NCI-H2029 (cell line): ENCODE measurements at regions not wholly inside any gene's neighbourhood (a gene's known extent, or its start where the extent isn't known, plus 50 kb on each side); places are given as distances from the start of the nearest gene placed in this dataset.

Source experiments
- DNase-seq: peaks from one replicate; lab custom pipeline; 2025; lab: John Stamatoyannopoulos, UW

DNA sequence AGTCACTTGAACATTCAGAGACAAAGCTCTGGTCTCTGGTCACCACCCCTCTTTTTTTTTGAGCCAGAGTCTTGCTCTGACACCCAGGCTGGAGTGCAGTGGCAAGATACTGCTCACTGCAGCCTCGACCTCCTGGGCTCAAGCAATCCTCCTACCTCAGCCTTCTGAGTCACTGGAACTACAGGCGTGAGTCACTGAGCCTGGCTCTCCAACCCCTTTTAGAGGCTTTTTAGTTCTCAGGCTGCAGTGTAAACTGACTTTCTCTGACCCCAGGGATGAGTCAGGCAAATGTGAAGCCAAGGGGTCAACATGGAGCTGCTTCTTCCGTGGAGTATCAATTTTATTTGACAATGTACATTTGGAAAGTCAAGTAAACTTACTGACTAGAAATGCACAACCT, 229.2 kb downstream of the PTTG2 start:
- no peak for DNase-seq

DNA sequence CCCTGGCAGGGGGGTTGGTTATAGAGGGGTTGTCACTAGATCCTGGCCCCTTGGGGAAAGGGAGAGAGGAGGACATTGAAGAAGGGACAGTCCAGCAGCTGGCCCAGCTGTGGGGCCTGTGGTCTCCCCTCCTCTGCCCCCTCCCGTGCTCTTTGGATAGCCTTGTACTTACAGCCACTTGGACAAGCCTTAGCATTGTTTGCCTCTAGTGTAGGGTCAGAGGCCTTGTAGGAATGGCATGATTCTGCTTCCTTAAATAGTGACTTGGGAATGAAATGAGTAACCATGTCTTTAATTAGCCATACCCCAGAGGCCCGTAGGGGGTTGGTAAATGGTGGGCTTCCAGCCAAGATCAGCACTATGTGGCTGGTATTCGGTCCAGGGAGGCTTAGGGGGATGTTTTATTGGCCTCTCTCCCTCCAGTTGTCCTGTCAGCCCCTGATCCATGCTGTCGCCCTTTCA, 230.6 kb downstream of the PTTG2 start:
- no peak for DNase-seq

DNA sequence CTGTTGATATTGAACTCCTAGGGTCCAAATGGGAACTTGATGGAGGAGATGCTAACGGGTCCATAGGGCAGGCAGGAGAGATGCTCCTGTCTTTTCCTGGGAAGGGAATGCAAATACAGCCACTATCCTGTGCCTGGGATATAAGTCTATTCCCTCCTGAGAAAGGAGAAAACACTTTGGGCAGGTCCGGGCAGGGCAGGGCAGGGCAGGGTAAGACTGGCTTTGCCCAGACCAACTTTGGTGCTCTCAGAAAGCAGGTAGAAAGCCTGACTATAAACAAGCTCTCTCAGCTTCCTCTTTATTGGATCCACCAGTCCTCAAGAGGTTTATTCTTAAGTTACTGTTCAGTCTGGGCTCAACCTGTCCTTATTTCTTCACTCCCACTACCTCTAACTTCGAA, 232.3 kb downstream of the PTTG2 start:
- DNase-seq: no peak

DNA sequence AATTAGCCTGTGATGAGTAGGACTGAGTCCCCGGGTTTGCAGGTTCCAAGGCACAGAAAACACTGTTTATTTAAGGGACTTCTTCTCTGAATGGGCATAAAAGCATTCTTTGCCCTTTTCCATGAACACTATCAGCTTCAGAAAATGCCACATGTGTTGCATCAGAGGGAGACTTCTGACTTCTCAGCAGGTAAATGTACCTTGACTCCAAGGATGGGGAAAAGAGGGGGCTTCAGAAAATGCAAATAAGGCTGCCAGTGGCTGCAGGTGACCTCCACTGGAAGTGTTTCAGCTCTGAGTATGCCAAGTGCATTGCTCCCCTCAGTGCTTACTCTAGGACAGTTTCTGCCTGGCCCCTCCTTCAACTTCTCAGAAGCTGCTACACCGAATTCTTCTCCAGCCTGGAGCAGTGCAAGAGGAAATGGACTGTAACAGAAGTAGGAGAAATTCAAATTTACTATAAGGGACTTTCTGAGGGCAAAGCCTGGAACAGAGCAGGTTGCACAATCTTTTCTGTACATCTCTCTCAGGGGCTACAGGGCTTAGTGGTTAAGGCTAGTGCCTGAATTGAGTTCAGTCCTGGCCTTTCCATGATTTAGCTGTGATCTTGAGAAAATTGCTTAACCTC, 233.2 kb downstream of the PTTG2 start:
- DNase-seq: no peak

DNA sequence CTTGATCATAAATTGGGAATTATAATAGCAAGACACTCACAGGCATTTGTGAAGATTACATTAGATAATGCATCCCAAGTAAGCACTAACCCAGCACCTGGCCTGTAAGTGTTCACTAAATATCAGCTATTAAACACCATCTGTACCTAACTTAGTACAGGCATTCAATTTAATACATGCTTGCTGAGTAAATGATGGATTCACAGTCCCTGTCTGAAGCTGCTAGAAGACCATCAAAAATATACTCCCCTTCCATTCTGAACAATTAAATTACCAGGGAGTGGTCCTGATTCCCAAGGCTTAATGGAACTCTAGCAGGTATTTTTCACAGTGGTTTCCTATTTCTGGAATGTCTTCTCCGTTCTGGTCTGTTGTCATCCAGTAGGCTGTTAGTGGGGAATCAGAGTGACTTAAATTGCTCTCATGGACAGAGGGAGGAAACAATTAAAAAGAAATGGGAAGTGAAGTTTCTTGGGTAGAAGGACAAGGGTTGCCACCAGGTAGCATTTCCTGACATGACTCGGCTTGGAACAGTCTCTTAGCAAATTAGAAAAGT, 233.9 kb downstream of the PTTG2 start:
- DNase-seq: no peak

DNA sequence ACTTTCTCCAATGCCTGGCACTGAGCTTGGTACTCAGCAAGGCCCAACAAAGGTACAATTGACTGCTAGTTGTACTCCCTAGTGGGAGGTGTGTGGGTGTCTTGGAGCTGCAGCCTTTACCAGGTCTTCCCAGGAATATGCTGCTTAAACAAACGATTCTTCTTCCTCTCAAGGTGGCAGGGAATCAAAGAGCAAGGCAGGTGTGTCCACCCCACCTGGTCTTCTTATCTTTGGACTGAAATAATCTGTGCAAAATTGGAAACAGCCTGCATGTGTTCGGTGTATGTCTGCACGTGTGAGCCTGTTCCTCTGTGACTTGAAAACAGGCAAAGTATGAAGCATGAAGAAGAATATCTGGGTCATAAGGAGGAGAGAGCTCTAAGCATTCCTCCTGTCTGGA, 235.3 kb downstream of the PTTG2 start:
- no peak for DNase-seq

DNA sequence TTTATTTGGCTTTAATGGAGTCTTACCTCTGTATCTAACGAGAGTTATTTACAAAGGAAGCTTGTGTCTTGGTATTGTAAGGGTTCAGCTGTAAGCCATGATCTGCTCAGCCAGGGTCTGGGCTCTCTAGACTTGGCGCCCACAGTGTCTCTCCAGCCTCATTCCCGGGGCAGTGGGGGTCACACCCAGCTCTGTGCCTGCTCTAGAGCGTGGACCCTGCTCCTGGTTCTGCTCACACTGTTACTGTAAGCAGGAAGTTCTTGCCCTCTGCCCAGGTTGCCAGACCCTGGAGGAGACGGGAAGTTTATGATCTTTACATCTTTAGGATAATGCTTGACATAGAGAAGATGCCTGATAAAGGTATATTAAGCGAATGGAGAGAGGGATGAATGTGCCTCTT, 235.7 kb downstream of the PTTG2 start:
- DNase-seq: no peak

DNA sequence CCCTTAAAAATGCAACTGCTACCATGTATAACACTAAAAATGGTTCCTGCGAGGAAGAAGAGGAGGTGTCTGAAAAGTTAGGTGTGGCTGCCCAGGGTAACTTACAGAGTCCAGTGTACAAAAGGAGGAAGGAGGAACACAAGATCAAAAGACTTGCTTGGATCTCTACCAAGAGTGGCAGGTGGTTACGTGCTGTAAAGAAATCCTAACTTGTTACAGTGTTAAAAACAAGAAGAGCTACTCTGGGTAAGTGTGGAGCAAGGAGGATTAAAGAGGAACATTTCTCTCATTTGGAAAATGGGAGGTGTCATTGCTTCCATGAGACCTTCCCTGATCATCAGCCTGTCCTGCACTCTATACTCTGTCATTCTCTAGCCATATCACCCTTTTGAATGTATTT, 242.0 kb downstream of the PTTG2 start:
- no peak for DNase-seq

DNA sequence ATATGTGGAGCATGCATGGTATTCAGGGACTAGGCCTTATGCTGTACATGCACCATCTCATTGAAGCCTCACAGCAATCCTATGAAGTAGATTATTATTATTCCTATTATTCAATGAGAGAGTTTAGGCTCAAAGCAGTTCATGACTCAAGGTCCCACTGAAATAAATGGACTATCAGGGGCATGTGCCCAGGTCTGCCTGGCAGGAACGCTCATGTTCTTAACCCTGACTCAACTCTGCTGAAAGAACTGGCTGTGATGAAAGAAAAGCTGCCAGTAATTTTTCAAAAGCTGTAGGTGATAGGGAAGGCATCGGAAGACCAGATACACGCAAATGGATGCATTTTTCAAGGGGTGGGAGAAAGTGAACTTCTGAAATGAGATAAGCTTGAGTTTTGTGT, 243.4 kb downstream of the PTTG2 start:
- no peak for DNase-seq

DNA sequence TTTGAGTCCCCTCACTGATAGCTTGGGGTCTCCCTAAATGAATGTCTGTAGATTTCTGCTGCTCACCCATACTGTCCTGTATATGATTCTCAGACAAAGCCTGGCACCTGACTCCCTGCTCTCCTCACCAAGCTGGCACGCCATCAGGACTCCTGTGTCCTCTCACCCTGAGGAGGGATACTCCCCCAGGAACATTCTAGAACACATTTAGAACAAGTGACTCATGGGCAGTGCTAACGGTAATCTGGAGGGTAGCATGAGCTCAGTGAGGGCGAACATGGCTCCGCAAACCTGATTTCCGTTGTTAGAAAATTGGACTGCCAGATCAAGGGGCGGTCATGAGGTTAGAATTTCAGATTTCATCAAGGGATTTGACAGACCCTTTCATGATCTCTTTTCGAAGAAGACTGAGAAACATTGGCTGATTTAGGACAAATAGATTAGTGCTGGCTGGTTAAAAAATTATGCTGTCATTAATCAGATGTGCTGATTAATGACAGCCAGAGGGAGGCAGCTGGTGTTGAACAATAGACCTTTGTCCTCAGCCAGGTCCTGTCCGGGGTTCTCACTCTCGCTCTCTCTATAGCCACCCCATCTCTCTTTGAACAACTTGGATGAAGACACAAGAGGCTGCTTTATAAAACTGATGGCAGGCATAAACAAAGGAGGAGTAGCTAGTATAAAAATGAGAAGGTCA, 244.3 kb downstream of the PTTG2 start:
- DNase-seq: no peak

DNA sequence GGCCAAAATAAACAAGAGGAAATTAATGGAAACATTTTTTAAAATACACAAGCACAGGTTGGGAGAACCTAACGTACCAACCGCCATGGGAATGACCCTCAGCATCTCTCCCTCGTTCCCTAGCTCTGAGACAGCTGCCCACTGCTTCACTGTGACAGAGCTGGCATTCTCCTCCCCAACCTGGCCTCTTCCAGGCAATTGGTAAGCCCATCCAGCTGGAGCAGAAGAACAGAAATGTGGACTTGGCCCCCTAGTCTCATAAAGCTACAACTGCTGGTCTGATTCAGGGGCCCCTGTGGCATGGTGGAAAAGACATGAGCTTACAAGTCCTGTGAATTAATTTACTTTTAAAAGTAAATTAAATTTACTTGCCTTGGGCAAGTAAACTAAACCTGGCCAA, 245.1 kb downstream of the PTTG2 start:
- DNase-seq: no peak

DNA sequence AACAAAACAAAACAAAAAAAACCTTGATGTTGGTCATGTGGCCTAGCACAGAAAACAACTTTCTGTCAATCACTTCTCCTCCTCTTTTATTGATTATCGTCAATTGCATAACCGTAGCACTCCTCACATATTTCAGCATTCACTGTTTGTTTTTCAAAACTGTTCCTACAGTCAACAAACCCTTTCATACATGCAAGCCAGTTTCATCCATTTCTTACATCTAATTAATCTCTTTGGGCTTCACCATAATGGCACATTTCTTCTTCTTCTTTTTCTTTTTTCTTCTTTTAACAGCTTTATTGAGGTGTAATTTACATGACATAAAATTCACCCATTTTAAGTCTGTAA, 246.9 kb downstream of the PTTG2 start:
- DNase-seq: no peak

DNA sequence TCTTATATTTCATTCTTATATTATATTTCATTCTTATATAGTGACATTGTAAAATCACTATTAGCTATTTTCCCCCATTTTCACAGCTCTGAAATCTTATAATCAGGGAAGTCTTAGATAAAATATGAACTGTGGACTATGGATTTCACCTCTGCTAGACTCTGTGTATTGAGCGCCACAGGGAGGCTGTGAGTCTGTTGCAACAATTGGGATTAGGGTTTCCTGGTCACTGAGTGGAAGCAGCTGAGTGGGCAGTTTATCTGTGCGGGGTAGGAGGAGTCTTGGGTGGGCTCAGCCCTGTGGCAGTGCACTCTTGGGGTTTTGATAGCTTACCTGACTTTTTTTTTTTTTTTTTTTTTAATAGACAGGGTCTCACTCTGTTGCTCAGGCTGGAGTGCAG, 249.5 kb downstream of the PTTG2 start:
- DNase-seq: no peak

DNA sequence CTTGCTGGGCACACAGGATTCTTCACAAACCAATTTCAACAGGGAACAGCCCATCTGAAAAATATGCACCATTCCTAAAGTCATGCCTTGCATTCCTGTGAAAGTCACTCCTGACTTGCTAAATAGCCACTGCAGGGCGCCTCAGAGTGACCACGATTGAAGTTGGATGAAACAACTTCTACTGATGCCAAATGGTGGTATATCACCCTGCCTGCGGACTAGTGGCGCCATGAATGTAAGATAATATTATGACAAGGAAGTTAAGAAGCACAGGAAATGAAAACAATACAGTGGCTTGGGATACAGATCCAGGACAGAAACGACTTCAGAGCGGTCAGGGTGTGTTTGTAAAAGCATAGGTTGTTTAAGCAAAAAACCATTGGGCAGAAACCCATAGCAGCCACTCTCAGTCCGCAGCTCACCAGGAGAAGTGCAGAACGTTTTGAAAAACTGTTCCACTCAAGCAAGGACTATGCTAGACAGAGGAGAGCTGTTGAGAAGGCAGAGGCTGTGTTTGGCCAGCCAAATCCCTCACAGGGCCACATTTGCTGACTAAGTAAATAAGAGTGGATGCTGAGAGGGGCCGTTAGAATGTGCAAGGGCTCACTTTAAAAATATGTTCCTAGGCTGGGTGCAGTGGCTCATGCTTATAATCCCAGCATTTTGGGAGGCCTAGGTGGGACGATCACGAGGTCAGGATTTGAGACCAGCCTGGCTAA, 250.4 kb downstream of the PTTG2 start:
- no peak for DNase-seq

DNA sequence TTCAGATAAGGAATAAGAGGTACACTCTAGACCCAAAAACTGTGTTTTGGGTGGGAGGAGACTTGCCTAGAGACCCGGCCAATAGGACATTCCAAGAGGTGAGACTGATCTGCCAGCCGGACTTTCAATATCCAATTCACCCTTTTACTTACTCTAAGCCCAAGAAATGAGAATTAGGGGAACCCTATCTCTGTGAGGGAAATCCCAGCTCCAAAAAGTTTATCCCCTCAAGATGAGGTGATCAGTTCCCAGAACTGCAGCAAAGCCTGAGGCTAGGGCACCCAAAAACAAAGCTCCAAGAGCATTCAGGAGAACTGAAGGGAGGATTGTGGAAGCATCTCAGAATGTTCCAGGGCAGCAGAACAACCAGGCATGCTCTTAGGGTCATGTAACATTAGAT, 251.7 kb downstream of the PTTG2 start:
- no peak for DNase-seq

DNA sequence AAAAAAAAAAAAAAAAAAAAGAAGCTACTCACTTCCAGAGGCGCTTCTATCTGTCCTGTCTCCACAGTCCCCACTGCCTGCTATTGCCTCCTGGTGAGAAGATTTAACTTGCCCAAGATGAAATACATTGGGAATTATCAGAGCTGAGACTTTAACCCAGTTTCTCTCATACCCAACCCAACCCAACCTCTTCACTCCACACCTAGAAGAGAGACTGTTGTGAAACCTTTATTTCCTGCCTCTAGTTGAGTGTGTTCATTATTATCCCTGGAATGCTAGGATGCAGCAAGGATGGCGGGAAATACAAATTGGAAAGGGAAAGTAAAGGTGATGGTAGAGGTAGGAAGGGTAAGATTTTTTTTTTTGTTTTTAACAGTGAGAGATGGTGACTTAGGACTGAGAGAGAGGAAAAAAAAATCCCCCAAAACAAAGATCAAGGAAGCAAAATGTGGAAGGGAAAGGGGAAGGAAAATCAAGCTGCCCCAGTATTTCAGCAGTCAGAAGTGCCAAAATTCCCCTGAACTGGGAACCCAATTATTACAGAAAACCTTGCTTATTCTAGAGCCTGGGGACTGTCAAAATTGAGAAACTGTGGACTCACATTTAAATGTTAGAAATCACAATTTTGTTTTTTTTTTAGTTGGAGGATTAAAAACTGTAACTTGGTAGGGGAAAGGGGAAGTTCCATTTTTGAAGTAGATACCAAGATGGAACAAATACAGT, 253.0 kb downstream of the PTTG2 start:
- no peak for DNase-seq

DNA sequence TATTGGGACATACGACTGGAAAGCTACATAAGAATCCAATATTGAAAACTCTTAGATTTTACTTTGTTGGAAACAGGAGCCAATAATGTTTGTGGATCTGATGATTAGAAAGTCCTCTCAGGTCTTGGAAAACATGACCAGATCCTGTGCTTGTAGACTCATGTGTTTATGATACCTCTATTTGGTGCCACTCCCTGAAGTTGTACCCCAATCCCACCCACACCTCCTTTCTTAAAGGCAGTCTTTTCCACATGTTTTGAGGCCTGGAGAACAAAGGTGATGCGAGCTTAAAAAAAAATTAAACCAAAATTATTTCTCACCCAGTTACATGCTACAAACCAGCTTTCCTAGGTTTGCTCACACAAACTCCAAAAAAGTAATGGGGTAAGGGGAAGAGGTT, 262.7 kb downstream of the PTTG2 start:
- DNase-seq: no peak

DNA sequence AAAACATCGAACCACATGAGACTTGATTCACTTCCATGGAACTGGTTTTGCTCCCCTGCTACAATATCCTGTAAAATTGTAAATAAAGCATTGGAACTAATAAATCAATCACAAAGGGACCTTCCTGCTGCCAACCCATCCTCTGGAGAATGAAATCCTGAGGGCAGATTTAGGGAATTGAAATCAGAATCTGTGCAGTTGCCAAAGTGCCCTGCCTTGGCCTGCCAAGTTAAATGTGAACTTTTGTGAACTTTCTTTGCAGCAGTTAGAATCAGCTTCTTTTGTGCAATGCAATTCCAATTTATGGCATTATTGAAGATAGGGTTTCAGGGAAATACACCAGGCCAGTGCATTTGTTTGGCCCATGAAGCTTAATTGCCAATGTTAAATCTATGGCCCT, 263.1 kb downstream of the PTTG2 start:
- DNase-seq: no peak

DNA sequence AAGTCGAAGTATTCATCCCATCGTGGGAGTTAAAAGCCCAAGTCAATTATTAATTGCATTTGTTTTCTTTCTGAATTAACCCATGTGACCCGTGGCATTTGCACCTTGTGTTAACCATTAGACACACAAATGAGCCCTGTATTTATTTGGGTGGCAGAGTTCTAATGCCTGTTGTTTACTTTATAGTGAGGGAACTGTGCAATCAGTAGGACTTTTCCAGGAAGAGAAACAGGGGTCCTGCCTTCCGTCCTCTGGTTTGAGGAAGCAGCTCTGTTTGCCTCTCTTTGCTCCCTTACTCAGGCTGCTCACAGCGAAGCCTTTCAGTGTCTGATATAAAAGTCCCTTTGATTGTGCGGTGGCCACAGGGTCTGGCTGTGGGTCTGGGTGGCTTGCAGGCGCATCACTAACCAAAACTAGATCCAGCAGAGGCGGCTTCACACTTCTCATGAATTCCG, 263.6 kb downstream of the PTTG2 start:
- no peak for DNase-seq

DNA sequence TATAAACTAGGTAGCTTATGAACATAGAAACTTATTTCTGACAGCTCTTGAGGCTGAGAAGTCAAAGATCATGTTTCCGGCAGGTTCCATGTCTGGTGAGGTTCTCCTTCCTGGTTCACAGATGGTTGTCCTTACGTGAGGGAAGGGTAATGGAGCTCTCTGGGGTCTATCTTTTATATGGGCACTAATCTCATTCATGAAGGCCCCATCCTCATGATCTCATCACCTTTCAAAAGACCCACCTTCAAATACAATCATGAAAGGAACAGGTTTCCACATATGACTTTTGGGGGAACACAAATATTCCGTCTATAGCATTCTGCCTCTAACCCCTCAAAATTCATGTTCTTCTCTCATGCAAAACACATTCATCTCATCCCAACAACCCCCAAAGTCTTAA, 264.7 kb downstream of the PTTG2 start:
- DNase-seq: no peak

DNA sequence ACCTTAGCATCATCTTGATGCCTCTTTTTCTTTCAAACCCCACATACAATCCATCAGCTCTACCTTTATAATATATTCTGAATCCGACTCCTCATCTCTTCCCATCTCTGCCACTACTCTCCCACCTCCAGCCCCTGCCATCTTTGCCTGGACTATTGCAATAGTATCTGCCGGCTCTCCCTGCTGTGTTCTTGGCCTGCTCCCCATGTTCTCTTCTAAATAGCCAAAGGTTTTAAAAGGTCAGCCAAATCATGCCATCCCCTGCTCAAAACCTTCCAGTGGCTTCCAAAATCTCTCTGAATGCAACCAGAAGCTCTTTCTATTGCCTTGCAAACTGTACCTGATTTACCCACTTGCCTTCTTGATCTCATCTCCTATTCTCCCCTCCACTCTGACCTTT, 266.0 kb downstream of the PTTG2 start:
- no peak for DNase-seq

DNA sequence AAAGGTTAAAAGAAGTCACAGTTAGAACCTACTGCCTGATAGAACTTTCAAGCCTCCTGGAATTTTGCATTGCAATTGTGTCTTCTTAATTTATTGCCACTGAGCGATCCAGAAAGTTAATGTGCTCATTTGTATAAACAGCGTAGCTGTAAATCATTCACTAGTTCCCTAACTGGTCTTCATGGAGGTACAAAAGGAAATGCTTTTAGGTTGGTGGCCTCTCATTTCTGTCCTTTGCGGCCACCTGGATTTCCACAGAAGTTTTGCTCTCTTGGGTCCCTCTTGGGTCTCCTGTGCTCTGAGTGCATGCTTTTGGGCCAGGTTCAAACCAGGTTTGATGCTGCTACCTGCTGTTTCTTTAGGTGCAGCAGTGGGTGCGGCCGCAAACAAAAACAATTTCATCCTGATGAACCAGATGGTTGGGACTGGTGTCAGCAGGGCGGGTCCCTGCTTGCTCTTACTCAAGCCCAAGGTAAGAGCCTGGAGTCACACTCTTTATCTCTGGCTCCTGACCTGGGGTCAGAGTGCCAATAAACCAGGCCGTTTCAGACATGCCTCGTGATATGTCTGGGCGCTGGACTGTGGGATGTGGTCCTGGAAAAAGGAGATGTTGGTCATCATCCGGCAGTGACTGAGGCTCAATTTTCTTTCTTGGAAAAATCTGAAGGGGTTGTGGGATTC, 270.1 kb downstream of the PTTG2 start:
- DNase-seq: no peak
